NOMO-1 treated with dmso at 0.1 percent for 144 hours (cell line): ENCODE measurements at regions not wholly inside any gene's neighbourhood (a gene's known extent, or its start where the extent isn't known, plus 50 kb on each side); places are given as distances from the start of the nearest gene placed in this dataset.
"Not testable (repeated sequence)": the region's sequence is repeated elsewhere in the genome, so short reads cannot be mapped to it uniquely, and the experiment has no call there.

Source experiments
- DNase-seq: peaks from one replicate; lab custom pipeline; 2025; ENCODE audit not compliant: unreplicated experiment; lab: John Stamatoyannopoulos, UW

GRCh38 chr2:239820836-239821693 lies 204.1 kb downstream of the NDUFA10 start:
- DNase-seq, result no peak

GRCh38 chr2:239819974-239820555 lies 205.1 kb downstream of the NDUFA10 start:
- no peak for DNase-seq

GRCh38 chr2:239819091-239819973 lies 205.8 kb downstream of the NDUFA10 start:
- no peak for DNase-seq

- no peak for DNase-seq
Observed at GRCh38 chr2:239818531-239819011, 206.6 kb downstream of the NDUFA10 start.

- DNase-seq, result no peak
Observed at GRCh38 chr2:239818086-239818485, 207.1 kb downstream of the NDUFA10 start.

GRCh38 chr2:239817468-239818031 lies 207.6 kb downstream of the NDUFA10 start:
- DNase-seq, result not testable (repeated sequence)

- no peak for DNase-seq
Observed at GRCh38 chr2:239816576-239817467, 208.3 kb downstream of the NDUFA10 start.

- no peak for DNase-seq
Observed at GRCh38 chr2:239815671-239816070, 209.5 kb downstream of the NDUFA10 start.

- DNase-seq, result no peak
Observed at GRCh38 chr2:239814861-239815601, 210.1 kb downstream of the NDUFA10 start.

GRCh38 chr2:239814116-239814860 lies 210.9 kb downstream of the NDUFA10 start:
- DNase-seq, result no peak

- DNase-seq, result no peak
Observed at GRCh38 chr2:239813261-239814115, 211.7 kb downstream of the NDUFA10 start.

- DNase-seq, result no peak
Observed at GRCh38 chr2:239811806-239812560, 213.2 kb downstream of the NDUFA10 start.

- DNase-seq, result no peak
Observed at GRCh38 chr2:239811111-239811781, 213.9 kb downstream of the NDUFA10 start.

GRCh38 chr2:239809391-239809790 lies 215.8 kb downstream of the NDUFA10 start:
- no peak for DNase-seq

GRCh38 chr2:239807568-239807967 lies 217.6 kb downstream of the NDUFA10 start:
- DNase-seq, result no peak

- no peak for DNase-seq
Observed at GRCh38 chr2:239806758-239807434, 218.2 kb downstream of the NDUFA10 start.
